ENCODE measurements at regions not wholly inside any gene's neighbourhood (a gene's known extent, or its start where the extent isn't known, plus 50 kb on each side); places are given as distances from the start of the nearest gene placed in this dataset.
"Not testable (repeated sequence)": the region's sequence is repeated elsewhere in the genome, so short reads cannot be mapped to it uniquely, and the experiment has no call there.

- Histone ChIP-seq H2AFZ (ENCODE audit: low read depth, low read length) (no peak overlapping the region), H3K27me3 (ENCODE audit: insufficient read depth, low read length) (no peaks in the 10 kb centered on the region), H3K36me3 (ENCODE audit: insufficient read depth, low read length) (no peaks in the 10 kb centered on the region), H3K4me3 (ENCODE audit: low read length) (no peak overlapping the region), H3K9me3 (ENCODE audit: low read length) (no peaks in the 10 kb centered on the region), H3K4me1 (ENCODE audit: insufficient read depth, low read length) (no peaks in the 10 kb centered on the region)
Observed at GRCh38 chr9:79080536-79080935, 491.2 kb upstream of the TLE4 start.

GRCh38 chr9:79083621-79084020 lies 488.1 kb upstream of the TLE4 start:
- Histone ChIP-seq H3K4me3 (ENCODE audit: low read length) (no peak overlapping the region), H3K4me1 (ENCODE audit: insufficient read depth, low read length) (no peaks in the 10 kb centered on the region), H2AFZ (ENCODE audit: low read depth, low read length) (no peak overlapping the region), H3K36me3 (ENCODE audit: insufficient read depth, low read length) (no peaks in the 10 kb centered on the region), H3K9me3 (ENCODE audit: low read length) (no peaks in the 10 kb centered on the region), H3K27me3 (ENCODE audit: insufficient read depth, low read length) (no peaks in the 10 kb centered on the region)

- H3K27me3 ChIP-seq (ENCODE audit: insufficient read depth, low read length) = no peaks in the 10 kb centered on the region
- no peak overlapping the region for H3K4me3 ChIP-seq (ENCODE audit: low read length)
- no peak overlapping the region for H2AFZ ChIP-seq (ENCODE audit: low read depth, low read length)
- no peaks in the 10 kb centered on the region for H3K9me3 ChIP-seq (ENCODE audit: low read length)
- H3K4me1 ChIP-seq (ENCODE audit: insufficient read depth, low read length) = no peaks in the 10 kb centered on the region
- H3K36me3 ChIP-seq (ENCODE audit: insufficient read depth, low read length) = no peaks in the 10 kb centered on the region
Observed at GRCh38 chr9:79087133-79087532, 484.6 kb upstream of the TLE4 start.

GRCh38 chr9:79089054-79089560 lies 482.7 kb upstream of the TLE4 start:
- no peak overlapping the region for H3K4me3 ChIP-seq (ENCODE audit: low read length)

GRCh38 chr9:79089851-79090250 lies 481.9 kb upstream of the TLE4 start:
- not testable (repeated sequence) for H3K4me1 ChIP-seq (ENCODE audit: insufficient read depth, low read length); H3K36me3 ChIP-seq (ENCODE audit: insufficient read depth, low read length)

More at GRCh38 chr9:79089054-79089560, 482.7 kb upstream of the TLE4 start:
- Histone ChIP-seq H2AFZ (ENCODE audit: low read depth, low read length) (no peak overlapping the region), H3K4me1 (ENCODE audit: insufficient read depth, low read length) (no peaks in the 10 kb centered on the region), H3K27me3 (ENCODE audit: insufficient read depth, low read length) (no peaks in the 10 kb centered on the region), H3K36me3 (ENCODE audit: insufficient read depth, low read length) (no peaks in the 10 kb centered on the region), H3K9me3 (ENCODE audit: low read length) (no peaks in the 10 kb centered on the region)

GRCh38 chr9:79103257-79103656 lies 468.5 kb upstream of the TLE4 start:
- not testable (repeated sequence) for H3K27me3 ChIP-seq (ENCODE audit: insufficient read depth, low read length); H3K4me3 ChIP-seq (ENCODE audit: low read length); H3K9me3 ChIP-seq (ENCODE audit: low read length); H3K36me3 ChIP-seq (ENCODE audit: insufficient read depth, low read length); H3K4me1 ChIP-seq (ENCODE audit: insufficient read depth, low read length); H2AFZ ChIP-seq (ENCODE audit: low read depth, low read length)

More at GRCh38 chr9:79089851-79090250, 481.9 kb upstream of the TLE4 start:
- H3K27me3 ChIP-seq (ENCODE audit: insufficient read depth, low read length); H3K4me3 ChIP-seq (ENCODE audit: low read length); H3K9me3 ChIP-seq (ENCODE audit: low read length); H2AFZ ChIP-seq (ENCODE audit: low read depth, low read length): not testable (repeated sequence)

GRCh38 chr9:79104216-79104615 lies 467.5 kb upstream of the TLE4 start:
- H3K36me3 ChIP-seq (ENCODE audit: insufficient read depth, low read length) = no peaks in the 10 kb centered on the region
- no peaks in the 10 kb centered on the region for H3K27me3 ChIP-seq (ENCODE audit: insufficient read depth, low read length)
- no peak overlapping the region for H2AFZ ChIP-seq (ENCODE audit: low read depth, low read length)
- H3K9me3 ChIP-seq (ENCODE audit: low read length) = peaks cover 4% of the 10 kb centered on the region
- H3K4me1 ChIP-seq (ENCODE audit: insufficient read depth, low read length) = no peaks in the 10 kb centered on the region
- no peak overlapping the region for H3K4me3 ChIP-seq (ENCODE audit: low read length)

- Histone ChIP-seq H3K27me3 (ENCODE audit: insufficient read depth, low read length) (no peaks in the 10 kb centered on the region), H3K36me3 (ENCODE audit: insufficient read depth, low read length) (no peaks in the 10 kb centered on the region), H3K4me3 (ENCODE audit: low read length) (no peak overlapping the region), H3K9me3 (ENCODE audit: low read length) (peaks cover 4% of the 10 kb centered on the region), H2AFZ (ENCODE audit: low read depth, low read length) (no peak overlapping the region), H3K4me1 (ENCODE audit: insufficient read depth, low read length) (no peaks in the 10 kb centered on the region)
Observed at GRCh38 chr9:79104951-79105350, 466.8 kb upstream of the TLE4 start.

- no peaks in the 10 kb centered on the region for H3K4me1 ChIP-seq (ENCODE audit: insufficient read depth, low read length)
- peaks cover 4% of the 10 kb centered on the region for H3K9me3 ChIP-seq (ENCODE audit: low read length)
- no peak overlapping the region for H2AFZ ChIP-seq (ENCODE audit: low read depth, low read length)
- no peak overlapping the region for H3K4me3 ChIP-seq (ENCODE audit: low read length)
- H3K27me3 ChIP-seq (ENCODE audit: insufficient read depth, low read length) = no peaks in the 10 kb centered on the region
- H3K36me3 ChIP-seq (ENCODE audit: insufficient read depth, low read length) = no peaks in the 10 kb centered on the region
Observed at GRCh38 chr9:79107911-79108676, 463.7 kb upstream of the TLE4 start.

GRCh38 chr9:79111653-79112052 lies 460.1 kb upstream of the TLE4 start:
- Histone ChIP-seq H2AFZ (ENCODE audit: low read depth, low read length) (no peak overlapping the region), H3K4me3 (ENCODE audit: low read length) (no peak overlapping the region), H3K9me3 (ENCODE audit: low read length) (peaks cover 4% of the 10 kb centered on the region), H3K4me1 (ENCODE audit: insufficient read depth, low read length) (no peaks in the 10 kb centered on the region), H3K27me3 (ENCODE audit: insufficient read depth, low read length) (no peaks in the 10 kb centered on the region), H3K36me3 (ENCODE audit: insufficient read depth, low read length) (no peaks in the 10 kb centered on the region)

- Histone ChIP-seq H3K9me3 (ENCODE audit: low read length) (no peaks in the 10 kb centered on the region), H2AFZ (ENCODE audit: low read depth, low read length) (no peak overlapping the region), H3K36me3 (ENCODE audit: insufficient read depth, low read length) (no peaks in the 10 kb centered on the region), H3K27me3 (ENCODE audit: insufficient read depth, low read length) (no peaks in the 10 kb centered on the region), H3K4me1 (ENCODE audit: insufficient read depth, low read length) (no peaks in the 10 kb centered on the region), H3K4me3 (ENCODE audit: low read length) (no peak overlapping the region)
Observed at GRCh38 chr9:79115176-79115575, 456.6 kb upstream of the TLE4 start.

- Histone ChIP-seq H3K9me3 (ENCODE audit: low read length) (no peaks in the 10 kb centered on the region), H3K4me3 (ENCODE audit: low read length) (no peak overlapping the region), H3K27me3 (ENCODE audit: insufficient read depth, low read length) (no peaks in the 10 kb centered on the region), H2AFZ (ENCODE audit: low read depth, low read length) (no peak overlapping the region), H3K36me3 (ENCODE audit: insufficient read depth, low read length) (no peaks in the 10 kb centered on the region), H3K4me1 (ENCODE audit: insufficient read depth, low read length) (no peaks in the 10 kb centered on the region)
Observed at GRCh38 chr9:79116041-79116440, 455.7 kb upstream of the TLE4 start.

GRCh38 chr9:79116709-79117108 lies 455.1 kb upstream of the TLE4 start:
- H3K4me3 ChIP-seq (ENCODE audit: low read length) = no peak overlapping the region
- no peaks in the 10 kb centered on the region for H3K27me3 ChIP-seq (ENCODE audit: insufficient read depth, low read length)
- no peaks in the 10 kb centered on the region for H3K4me1 ChIP-seq (ENCODE audit: insufficient read depth, low read length)
- H3K36me3 ChIP-seq (ENCODE audit: insufficient read depth, low read length) = no peaks in the 10 kb centered on the region
- no peaks in the 10 kb centered on the region for H3K9me3 ChIP-seq (ENCODE audit: low read length)
- no peak overlapping the region for H2AFZ ChIP-seq (ENCODE audit: low read depth, low read length)

GRCh38 chr9:79120533-79120932 lies 451.2 kb upstream of the TLE4 start:
- Histone ChIP-seq H3K9me3 (ENCODE audit: low read length) (no peaks in the 10 kb centered on the region), H3K27me3 (ENCODE audit: insufficient read depth, low read length) (no peaks in the 10 kb centered on the region), H3K4me3 (ENCODE audit: low read length) (no peak overlapping the region), H3K36me3 (ENCODE audit: insufficient read depth, low read length) (no peaks in the 10 kb centered on the region), H3K4me1 (ENCODE audit: insufficient read depth, low read length) (no peaks in the 10 kb centered on the region), H2AFZ (ENCODE audit: low read depth, low read length) (no peak overlapping the region)

All from neuron (in vitro differentiated cells).